GM21619 (cell line): ENCODE measurements at regions not wholly inside any gene's neighbourhood (a gene's known extent, or its start where the extent isn't known, plus 50 kb on each side); places are given as distances from the start of the nearest gene placed in this dataset.

ENCODE experiments used
- ATAC-seq: cut with Tn5 transposase; IDR thresholded peaks from one replicate; pipeline ENCODE4 v1.9.1; 2021; ENCODE audit not compliant: unreplicated experiment

DNA sequence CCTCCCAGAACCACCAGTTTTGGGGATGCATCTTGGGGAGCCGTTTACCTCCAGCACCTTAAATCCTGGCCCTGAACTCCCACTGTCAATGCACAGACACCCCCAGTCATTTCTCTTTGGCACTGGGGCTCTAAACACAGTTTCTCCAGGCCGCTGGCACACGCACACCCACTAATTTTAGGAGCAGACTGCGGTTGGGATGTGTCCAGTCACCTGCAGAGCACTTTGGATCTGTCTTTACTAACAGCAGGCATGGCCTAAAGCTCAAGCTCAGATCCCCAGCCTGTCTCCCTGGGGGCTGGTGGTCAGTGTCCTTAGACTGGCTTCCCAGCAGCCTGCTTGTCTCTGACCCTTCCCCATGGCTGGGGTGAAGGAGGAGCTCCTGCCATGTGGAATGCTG is 49.9 kb downstream of the SYNE3 start:
- ATAC-seq: no peak

DNA sequence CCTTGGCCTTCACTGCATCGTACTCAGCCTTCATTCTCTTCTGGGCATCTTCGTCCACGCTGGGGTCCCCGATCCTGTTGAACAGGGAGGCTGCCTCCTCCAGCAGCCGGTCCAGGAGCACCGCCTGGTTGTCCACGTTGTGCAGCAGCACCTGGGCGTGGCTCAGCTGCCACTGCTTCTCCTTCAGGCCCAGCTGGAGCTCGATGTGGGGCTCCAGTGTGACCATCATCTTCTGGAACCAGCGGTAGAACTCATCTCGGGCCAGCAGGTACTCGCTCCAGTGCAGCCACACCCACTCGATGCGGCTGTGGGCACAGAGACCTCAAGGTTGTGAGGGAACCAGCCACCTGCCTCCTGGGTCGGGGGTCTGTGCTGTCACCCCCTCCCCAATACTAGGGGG is 50.5 kb downstream of the SYNE3 start:
- ATAC-seq: no peak

DNA sequence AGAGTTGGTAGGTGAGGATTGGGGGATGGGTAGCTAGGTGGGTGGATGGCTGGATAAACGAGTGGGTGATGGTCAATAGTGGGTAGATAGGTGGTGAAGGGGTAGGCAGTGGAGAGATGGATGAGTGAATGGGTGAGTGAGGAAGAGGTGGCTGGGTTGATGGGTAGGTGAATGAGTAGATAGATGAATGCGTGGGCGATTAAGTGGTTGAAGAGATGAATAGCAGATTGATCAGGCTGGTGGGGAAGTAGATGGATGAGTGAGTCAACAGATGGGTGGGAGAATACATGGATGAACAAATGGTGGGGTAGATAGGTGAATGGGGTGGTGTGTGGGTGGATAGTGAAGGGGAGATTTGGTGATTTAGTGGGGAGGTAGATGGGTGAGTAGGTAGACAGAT is 51.1 kb downstream of the SYNE3 start:
- no peak for ATAC-seq

GRCh38 chr14:95464514-95464913 is 51.9 kb downstream of the SYNE3 start:
- no peak for ATAC-seq

DNA sequence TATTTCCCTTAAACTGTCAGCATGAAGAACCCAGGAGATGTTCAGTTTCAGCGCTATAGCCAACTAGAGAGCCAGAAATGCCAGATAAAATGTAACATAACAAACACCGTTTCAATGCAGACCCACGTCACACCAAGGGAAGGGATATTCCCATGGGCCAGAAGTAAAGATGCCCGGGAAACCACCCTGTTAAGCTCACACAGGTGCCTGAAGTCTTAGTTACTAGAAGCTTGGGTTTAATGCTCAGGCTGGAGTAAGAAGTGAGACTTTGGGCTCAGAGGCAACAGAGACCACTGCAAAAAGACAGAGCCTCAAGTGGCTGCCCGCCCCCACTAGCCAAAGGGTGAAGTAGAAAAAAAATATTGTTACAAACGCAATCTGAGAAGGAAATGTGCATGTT is 52.3 kb downstream of the SYNE3 start:
- no peak for ATAC-seq

DNA sequence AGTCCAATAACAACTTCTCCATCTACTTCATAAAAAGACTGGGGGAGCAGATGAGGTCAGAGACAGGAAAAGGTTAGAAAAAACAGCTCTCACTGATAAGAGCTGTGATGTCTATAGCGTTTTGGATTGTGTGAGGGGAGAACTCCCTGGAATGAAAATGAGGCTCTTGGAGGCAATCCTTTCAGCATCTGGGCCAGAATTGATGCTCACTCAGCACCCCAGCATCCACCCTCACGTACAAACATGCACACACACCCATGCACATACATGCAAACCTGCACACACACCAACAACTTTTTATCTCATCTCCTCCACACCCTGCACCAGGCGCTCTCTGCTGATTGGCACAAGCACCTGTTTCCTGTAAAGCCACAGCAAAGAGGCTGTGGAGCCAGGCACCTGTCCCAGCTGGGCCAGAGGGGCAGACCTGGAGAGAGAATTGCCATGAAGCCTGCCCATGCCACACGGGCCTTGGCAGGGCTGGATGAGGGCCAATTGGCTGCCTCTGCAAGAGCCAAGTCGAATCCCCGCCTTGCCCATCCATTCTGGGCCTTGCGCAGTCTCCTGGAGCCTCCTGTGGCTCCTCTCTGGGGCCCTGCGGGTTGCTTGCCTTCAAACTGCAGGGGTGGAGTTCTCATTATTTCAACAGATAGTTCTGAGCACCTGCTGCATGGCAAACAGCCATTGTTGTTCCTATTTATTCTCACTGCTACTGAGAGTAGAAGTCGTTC is 53.1 kb downstream of the SYNE3 start:
- no peak for ATAC-seq

- no peak for ATAC-seq
These were observed 54.0 kb downstream of the SYNE3 start for GRCh38 chr14:95462491-95462890.

- no peak for ATAC-seq
These were observed 55.6 kb downstream of the SYNE3 start for GRCh38 chr14:95460647-95461478.

GRCh38 chr14:95458906-95459305 is 57.5 kb downstream of the SYNE3 start:
- ATAC-seq: no peak

GRCh38 chr14:95458459-95458858 is 58.0 kb downstream of the SYNE3 start:
- ATAC-seq: no peak

GRCh38 chr14:95456281-95456680 is 60.2 kb downstream of the SYNE3 start:
- no peak for ATAC-seq

GRCh38 chr14:95455246-95455645 is 61.2 kb downstream of the SYNE3 start:
- ATAC-seq: no peak

- no peak for ATAC-seq
These were observed 62.8 kb downstream of the SYNE3 start for GRCh38 chr14:95453713-95453980.

GRCh38 chr14:95452893-95453712 is 63.3 kb downstream of the SYNE3 start:
- ATAC-seq: no peak

DNA sequence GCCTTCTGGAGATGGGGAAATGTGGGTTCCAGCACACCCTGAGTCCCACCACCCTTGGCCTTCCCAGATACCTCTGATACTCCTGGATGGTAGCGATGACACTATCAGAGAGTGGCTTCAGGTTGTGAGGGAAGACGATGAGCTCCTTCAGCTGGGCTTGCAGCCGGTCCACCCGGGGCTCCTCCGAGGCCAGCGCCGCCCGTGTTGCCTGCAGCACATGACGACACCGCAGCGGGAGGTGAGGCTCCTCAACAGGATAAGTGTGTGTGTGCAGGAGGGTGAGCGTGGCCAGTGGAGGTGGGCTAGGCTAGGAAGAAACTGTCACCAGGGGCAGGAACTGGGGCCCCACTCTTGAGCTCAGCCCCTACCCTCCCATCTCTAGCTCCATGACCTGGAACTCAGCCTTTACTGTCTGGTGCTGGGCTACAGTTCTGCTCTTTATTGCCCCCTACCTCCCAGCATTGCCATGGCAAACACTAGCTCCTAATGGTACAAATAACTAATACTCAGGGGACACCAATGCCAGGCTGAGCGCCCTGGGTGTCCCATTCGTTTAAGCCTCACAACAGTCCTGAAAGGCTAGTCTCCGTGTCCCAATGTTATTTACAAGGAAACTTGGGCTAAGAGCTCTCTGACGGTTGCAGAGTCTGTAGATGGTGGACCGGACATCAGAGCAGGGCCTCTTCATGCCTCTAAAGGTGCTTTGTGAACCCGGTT is 64.1 kb downstream of the SYNE3 start:
- no peak for ATAC-seq

- ATAC-seq: no peak
These were observed 67.3 kb downstream of the SYNE3 start for GRCh38 chr14:95449131-95449530.

GRCh38 chr14:95446470-95446869 is 70.0 kb downstream of the SYNE3 start:
- no peak for ATAC-seq

DNA sequence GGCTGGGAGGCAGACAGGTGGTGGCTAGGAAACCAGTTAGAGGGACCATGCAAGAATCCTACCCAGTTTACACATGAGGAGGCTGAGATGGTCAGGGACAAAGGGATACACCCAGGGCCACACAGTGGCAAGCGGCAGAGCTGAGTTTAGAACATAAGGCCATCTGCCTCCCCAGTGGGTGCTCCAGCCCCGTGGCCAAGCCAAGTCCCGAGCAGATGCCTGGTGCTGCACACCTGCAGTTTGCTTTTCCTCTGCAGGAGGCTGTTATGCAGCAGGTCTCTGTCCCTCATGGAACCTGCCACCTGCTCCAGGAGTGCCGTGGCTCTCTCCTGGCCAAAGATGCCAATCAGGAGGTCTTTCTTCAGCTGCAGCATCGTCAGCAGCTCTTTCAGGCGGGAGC is 70.8 kb downstream of the SYNE3 start:
- no peak for ATAC-seq

- ATAC-seq: no peak
These were observed 71.3 kb downstream of the SYNE3 start for GRCh38 chr14:95445161-95445560.

GRCh38 chr14:95444132-95445129 is 72.0 kb downstream of the SYNE3 start:
- no peak for ATAC-seq
